ENCODE measurements at regions not wholly inside any gene's neighbourhood (a gene's known extent, or its start where the extent isn't known, plus 50 kb on each side); places are given as distances from the start of the nearest gene placed in this dataset.

DNA sequence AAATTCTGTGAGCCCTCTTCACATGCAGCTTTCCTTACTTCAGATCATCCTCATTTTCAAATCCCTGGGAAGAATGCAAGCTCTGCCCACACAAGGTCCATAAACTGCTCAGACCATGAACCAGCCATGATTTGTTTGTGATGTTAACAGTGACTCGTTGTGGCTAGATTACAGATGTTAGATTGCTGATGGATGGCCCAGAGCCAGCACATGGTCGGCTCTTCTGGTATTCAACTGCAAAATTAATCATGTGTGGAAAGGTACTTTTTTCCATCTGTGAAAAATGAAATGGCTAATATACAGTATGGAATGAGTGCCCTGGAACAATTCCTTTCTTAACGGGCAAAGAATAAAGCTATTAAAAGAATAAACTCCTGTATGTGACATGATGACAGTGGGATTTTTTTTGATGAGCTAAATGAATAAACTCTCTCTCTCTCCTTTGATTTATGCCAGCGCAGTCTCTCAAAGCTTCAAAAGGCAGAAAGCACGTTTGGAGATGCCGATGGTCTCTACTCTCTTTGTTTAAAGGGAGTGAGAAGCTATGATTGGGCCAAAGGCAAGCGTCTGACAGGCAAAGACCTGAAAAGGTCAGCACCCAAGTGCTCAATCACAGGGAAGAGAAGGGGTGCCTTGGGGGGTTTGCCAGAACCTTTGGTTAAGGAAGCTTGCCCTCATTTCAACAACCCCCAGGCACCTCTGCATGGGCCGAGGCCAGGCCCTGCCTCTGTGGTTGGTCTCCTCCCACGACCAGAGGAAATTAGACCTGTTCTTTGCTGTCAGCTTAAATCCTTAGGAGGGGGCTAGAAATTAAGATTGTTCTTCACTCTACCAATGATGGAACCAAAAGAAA, 444.0 kb upstream of the NFE2L3 start:
- TF ChIP-seq, protein P1, sequence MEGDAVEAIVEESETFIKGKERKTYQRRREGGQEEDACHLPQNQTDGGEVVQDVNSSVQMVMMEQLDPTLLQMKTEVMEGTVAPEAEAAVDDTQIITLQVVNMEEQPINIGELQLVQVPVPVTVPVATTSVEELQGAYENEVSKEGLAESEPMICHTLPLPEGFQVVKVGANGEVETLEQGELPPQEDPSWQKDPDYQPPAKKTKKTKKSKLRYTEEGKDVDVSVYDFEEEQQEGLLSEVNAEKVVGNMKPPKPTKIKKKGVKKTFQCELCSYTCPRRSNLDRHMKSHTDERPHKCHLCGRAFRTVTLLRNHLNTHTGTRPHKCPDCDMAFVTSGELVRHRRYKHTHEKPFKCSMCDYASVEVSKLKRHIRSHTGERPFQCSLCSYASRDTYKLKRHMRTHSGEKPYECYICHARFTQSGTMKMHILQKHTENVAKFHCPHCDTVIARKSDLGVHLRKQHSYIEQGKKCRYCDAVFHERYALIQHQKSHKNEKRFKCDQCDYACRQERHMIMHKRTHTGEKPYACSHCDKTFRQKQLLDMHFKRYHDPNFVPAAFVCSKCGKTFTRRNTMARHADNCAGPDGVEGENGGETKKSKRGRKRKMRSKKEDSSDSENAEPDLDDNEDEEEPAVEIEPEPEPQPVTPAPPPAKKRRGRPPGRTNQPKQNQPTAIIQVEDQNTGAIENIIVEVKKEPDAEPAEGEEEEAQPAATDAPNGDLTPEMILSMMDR (IDR thresholded peaks at IDR 0.05), result no peak
- no peak for TF ChIP-seq POLR2A (IDR thresholded peaks at IDR 0.05)
